GM12875 (cell line): ENCODE measurements at regions not wholly inside any gene's neighbourhood (a gene's known extent, or its start where the extent isn't known, plus 50 kb on each side); places are given as distances from the start of the nearest gene placed in this dataset.

Experiments
- H3K4me3 ChIP-seq: one replicate; pipeline ENCODE4 v1.5.1; 2011; ENCODE audit warnings: low read depth, low read length, control low read depth
- CTCF ChIP-seq: IDR thresholded peaks from 2 replicates; pipeline ENCODE4 v1.5.1; 2011; ENCODE audit warnings: low read depth, mild to moderate bottlenecking, control low read depth, inconsistent platforms, low read length, moderate library complexity, borderline replicate concordance; ENCODE audit not compliant: insufficient read depth

GRCh38 chr2:5364361-5364760, 327.8 kb upstream of the SOX11 start:
- no peak for TF ChIP-seq CTCF
- H3K4me3 ChIP-seq, result no peak overlapping the region

DNA sequence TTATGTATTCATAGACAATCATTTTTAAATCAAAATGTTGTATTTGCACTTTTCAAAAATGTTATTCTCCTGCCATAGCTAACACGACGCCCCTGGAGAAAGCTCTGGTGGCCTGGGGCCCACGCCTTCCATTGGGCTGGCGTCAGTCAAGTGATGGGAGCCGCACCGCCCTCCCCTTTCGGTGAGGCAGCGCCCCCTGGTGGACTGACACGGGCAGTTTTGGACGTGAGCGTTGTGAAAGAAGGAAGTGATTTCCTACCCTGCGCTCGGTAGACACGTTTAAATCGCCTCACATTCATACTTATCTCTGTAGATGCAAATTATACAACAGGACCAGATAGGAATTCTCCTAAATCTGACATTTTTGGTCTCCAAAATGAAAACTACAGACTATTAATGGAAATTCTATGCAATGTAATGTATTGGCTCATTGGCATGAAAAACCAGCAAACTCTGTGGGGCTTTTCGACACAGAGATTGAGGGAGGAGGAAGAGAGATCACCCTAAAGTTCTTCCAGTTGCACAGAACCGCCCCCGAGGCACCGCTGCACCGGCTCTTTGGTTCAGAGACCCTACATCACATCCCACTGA, 326.2 kb upstream of the SOX11 start:
- H3K4me3 ChIP-seq, result no peak overlapping the region

GRCh38 chr2:5367321-5367720, 324.9 kb upstream of the SOX11 start:
- H3K4me3 ChIP-seq, result no peak overlapping the region
- TF ChIP-seq CTCF, result no peak

More for the DNA sequence above, 326.2 kb upstream of the SOX11 start:
- TF ChIP-seq CTCF, result peak; percentile 77

DNA sequence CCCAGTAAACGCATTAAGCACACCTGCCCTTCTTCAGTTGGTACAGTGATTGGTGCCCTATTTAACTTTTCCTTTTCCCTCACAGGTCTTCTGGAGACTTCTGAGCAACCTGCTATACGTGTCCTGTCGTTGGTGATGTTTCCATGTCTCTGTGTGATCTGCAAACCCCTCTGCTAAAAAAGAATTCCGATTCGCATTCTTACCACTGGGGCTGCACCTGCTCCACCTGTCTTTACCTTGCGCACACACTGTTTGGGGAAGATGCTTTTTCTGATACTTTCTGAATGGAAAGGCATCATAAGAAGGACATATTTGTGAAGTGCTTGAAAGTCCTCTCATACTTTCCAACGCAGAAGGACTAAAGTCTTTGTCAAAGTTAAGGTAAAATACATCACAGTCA, 323.9 kb upstream of the SOX11 start:
- no peak for TF ChIP-seq CTCF
- no peak overlapping the region for H3K4me3 ChIP-seq

DNA sequence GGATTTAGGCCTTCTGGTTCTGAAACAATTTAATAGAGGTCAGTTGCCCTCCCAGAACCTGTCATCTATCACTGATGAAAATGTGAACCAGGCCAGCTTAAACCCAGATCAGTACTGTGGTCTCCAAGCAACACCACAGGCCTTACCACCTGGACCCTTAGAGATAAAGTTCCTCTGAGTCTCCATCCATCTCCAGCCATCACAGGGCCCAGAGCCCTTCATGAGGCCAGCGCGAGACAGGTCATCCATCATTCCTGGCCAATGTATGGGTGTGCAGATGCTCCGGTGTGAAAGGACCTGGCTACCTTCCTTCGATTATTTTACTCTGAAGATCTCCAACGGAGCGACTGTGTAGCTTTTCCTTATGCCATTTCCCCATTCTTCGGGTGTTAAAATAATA, 322.7 kb upstream of the SOX11 start:
- TF ChIP-seq CTCF, result no peak

DNA sequence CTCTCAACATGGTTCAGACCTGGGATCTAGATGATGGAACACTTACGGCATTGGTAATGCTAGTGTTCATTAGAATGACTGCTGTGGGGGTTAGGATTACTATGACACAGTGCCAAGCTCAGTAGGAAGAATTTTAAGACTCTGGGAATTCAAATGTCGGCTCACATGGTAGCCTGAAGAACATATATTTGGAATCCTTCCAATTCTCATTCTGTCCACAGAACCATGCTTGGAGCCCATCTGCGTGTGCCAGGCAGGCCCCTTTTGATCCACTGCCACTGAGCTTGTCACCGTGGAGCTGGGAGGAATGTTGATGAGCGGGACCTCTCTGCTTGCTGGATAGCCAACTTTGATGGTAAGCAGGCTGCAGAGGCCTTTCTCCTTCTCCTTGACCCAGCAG, 322.0 kb upstream of the SOX11 start:
- H3K4me3 ChIP-seq, result no peak overlapping the region
- TF ChIP-seq CTCF, result no peak

More for the DNA sequence above, 322.7 kb upstream of the SOX11 start:
- no peak overlapping the region for H3K4me3 ChIP-seq

DNA sequence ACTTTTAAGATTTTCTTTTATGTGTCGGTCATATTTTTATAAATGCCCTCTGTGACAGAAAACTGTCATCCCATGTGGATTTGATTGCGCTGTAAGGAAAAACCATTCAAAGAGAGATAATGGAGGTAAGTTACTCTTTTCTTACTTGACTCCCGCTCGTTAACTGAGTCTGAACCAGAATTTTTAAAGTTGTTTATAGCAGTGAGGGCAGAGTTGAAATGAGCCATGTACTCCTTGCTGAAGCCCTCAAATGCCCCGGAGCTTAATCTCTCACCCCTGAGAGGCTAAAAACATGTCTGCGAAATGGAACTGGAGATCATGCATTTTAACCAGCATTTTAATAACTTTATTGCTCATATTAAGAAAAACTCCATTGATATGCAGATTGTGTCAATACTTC, 320.0 kb upstream of the SOX11 start:
- no peak overlapping the region for H3K4me3 ChIP-seq
- no peak for TF ChIP-seq CTCF
